Lower leg skin (tissue), 4 donors: ENCODE measurements at regions not wholly inside any gene's neighbourhood (a gene's known extent, or its start where the extent isn't known, plus 50 kb on each side); places are given as distances from the start of the nearest gene placed in this dataset.

Experiments used
- DNase-seq, 2 donors: peaks; one replicate each; pipeline ENCODE4 v3.0.0-alpha.2; 2019; ENCODE audit warnings: low spot score in 2 of 2
- H3K4me3 ChIP-seq: fragments of 200-600 bp; sonication (generic); 2 replicates; pipeline ENCODE4 v1.5.1; 2017; ENCODE audit warnings: mild to moderate bottlenecking, low read depth; ENCODE audit not compliant: poor library complexity, severe bottlenecking
- POLR2A ChIP-seq, 2 donors: fragments of 450-650 bp; IDR thresholded peaks; one replicate each; pipeline ENCODE4 v1.6.1; 2016 to 2017; ENCODE audit warnings: antibody characterized with exemption in 2 of 2, mild to moderate bottlenecking in 1 of 2, moderate library complexity in 1 of 2
- WGBS, 2 donors: methylation state at CpG; one replicate each; pipeline ENCODE4 v1.1.5; 2018; 5-methylcytosine and 5-hydroxymethylcytosine counted together
- intact Hi-C: fragments of 100-400 bp; cut with DNase I; formaldehyde crosslinking; loops from one replicate; pipeline ENCODE4 v1.15.0; 2023; ENCODE audit warnings: low total_unique reads
- TF ChIP-seq, protein P1 (sequence below), 3 donors: fragments of 450-650 bp; IDR thresholded peaks; one replicate each; pipeline ENCODE4 v1.5.1; 2016; ENCODE audit warnings: antibody characterized with exemption in 3 of 3, mild to moderate bottlenecking in 3 of 3, moderate library complexity in 2 of 3

DNA sequence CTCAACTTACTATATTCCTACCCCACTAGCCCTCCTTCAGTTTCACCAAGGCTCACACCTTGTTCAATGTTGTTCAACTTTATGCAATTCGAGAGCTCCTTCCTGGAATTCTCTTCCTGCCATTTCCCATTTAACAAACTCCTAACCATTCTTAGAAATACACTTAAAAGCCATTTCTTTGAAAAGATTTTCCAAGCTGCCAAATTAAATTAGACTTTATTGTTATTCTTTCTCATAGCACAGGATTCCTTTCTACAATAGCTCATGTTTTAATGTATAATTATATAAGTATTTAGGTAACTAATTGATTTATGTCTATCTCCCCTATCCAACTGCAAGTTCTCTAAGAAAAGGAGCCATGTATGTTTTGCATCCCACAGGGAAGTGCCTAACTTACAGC, 52.7 kb upstream of the CTSC start:
- intact Hi-C loops: no loop called here
- WGBS, 2 donors: 81 to 95% methylated on average over 1 of the region's 1 CpG
- TF ChIP-seq, protein P1, sequence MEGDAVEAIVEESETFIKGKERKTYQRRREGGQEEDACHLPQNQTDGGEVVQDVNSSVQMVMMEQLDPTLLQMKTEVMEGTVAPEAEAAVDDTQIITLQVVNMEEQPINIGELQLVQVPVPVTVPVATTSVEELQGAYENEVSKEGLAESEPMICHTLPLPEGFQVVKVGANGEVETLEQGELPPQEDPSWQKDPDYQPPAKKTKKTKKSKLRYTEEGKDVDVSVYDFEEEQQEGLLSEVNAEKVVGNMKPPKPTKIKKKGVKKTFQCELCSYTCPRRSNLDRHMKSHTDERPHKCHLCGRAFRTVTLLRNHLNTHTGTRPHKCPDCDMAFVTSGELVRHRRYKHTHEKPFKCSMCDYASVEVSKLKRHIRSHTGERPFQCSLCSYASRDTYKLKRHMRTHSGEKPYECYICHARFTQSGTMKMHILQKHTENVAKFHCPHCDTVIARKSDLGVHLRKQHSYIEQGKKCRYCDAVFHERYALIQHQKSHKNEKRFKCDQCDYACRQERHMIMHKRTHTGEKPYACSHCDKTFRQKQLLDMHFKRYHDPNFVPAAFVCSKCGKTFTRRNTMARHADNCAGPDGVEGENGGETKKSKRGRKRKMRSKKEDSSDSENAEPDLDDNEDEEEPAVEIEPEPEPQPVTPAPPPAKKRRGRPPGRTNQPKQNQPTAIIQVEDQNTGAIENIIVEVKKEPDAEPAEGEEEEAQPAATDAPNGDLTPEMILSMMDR (IDR thresholded peaks at IDR 0.05): no peak
- no peak for TF ChIP-seq POLR2A (IDR thresholded peaks at IDR 0.05)
- DNase-seq: no peak
- no peak overlapping the region for H3K4me3 ChIP-seq

DNA sequence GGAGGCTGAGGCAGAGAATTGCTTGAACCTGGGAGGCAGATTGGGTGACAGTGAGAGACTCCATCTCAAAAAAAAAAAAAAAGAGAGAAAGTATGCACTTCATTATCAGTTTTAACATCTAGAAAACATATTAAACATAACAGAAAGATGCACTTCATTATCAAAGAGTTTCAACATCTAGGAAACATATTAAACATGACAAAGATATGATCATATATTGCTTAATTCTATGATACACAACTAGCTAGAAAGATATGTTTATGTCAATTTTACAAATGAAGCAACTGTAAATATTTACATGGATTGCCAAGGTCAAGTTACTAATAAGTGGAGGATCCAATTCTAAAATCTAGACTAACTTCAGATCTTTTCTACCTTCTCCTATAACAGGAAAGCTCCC, 50.4 kb upstream of the CTSC start:
- no peak for DNase-seq
- no peak for TF ChIP-seq POLR2A (IDR thresholded peaks at IDR 0.05)
- TF ChIP-seq, protein P1 (IDR thresholded peaks at IDR 0.05): no peak
- intact Hi-C loops: no loop called here
- H3K4me3 ChIP-seq: no peak overlapping the region
